GM06990 (cell line): ENCODE measurements at regions not wholly inside any gene's neighbourhood (a gene's known extent, or its start where the extent isn't known, plus 50 kb on each side); places are given as distances from the start of the nearest gene placed in this dataset.

Source experiments
- DNase-seq: peaks from one replicate; pipeline ENCODE4 v3.0.0-alpha.2; 2011; ENCODE audit not compliant: insufficient read length; ENCODE audit errors: extremely low read depth
- H3K27me3 ChIP-seq: replicated peaks from 2 replicates; pipeline ENCODE4 v1.6.0; 2011; ENCODE audit warnings: low read length; ENCODE audit not compliant: control insufficient read depth, insufficient read depth
- H3K36me3 ChIP-seq: 2 replicates; pipeline ENCODE4 v1.5.1; 2011; ENCODE audit warnings: low read length; ENCODE audit not compliant: control insufficient read depth, insufficient read depth
- H3K4me3 ChIP-seq: replicated peaks from 2 replicates; pipeline ENCODE4 v1.5.1; 2011; ENCODE audit warnings: low read depth, mild to moderate bottlenecking, control low read depth, low read length
- CTCF ChIP-seq: IDR thresholded peaks from 2 replicates; pipeline ENCODE4 v1.5.1; 2011; ENCODE audit warnings: low read length, control low read depth, mild to moderate bottlenecking, inconsistent platforms; ENCODE audit not compliant: insufficient read depth, poor library complexity, severe bottlenecking

- DNase-seq, result no peak
- no peak for TF ChIP-seq CTCF
- H3K36me3 ChIP-seq, result no peaks in the 10 kb centered on the region
Observed at GRCh38 chr7:7108931-7109330, 73.4 kb upstream of the C1GALT1 start.

GRCh38 chr7:7109934-7110333 is 72.4 kb upstream of the C1GALT1 start:
- H3K4me3 ChIP-seq, result no peak overlapping the region
- H3K36me3 ChIP-seq, result no peaks in the 10 kb centered on the region
- no peak for TF ChIP-seq CTCF
- DNase-seq, result no peak
- H3K27me3 ChIP-seq, result no peaks in the 10 kb centered on the region

More at GRCh38 chr7:7108931-7109330, 73.4 kb upstream of the C1GALT1 start:
- Histone ChIP-seq H3K27me3 (no peaks in the 10 kb centered on the region), H3K4me3 (no peak overlapping the region)

GRCh38 chr7:7110706-7111105 is 71.6 kb upstream of the C1GALT1 start:
- DNase-seq, result no peak
- H3K27me3 ChIP-seq, result no peaks in the 10 kb centered on the region

GRCh38 chr7:7112868-7113267 is 69.5 kb upstream of the C1GALT1 start:
- no peak for TF ChIP-seq CTCF
- H3K4me3 ChIP-seq, result no peak overlapping the region
- H3K36me3 ChIP-seq, result no peaks in the 10 kb centered on the region
- H3K27me3 ChIP-seq, result no peaks in the 10 kb centered on the region
- DNase-seq, result no peak

More at GRCh38 chr7:7110706-7111105, 71.6 kb upstream of the C1GALT1 start:
- TF ChIP-seq CTCF, result no peak
- H3K36me3 ChIP-seq, result no peaks in the 10 kb centered on the region
- no peak overlapping the region for H3K4me3 ChIP-seq

- H3K4me3 ChIP-seq, result no peak overlapping the region
- no peaks in the 10 kb centered on the region for H3K36me3 ChIP-seq
- no peak for TF ChIP-seq CTCF
- DNase-seq, result no peak
- H3K27me3 ChIP-seq, result no peaks in the 10 kb centered on the region
Observed at GRCh38 chr7:7114575-7115291, 67.6 kb upstream of the C1GALT1 start.

GRCh38 chr7:7117935-7118586 is 64.3 kb upstream of the C1GALT1 start:
- TF ChIP-seq CTCF, result no peak
- Histone ChIP-seq H3K36me3 (no peaks in the 10 kb centered on the region), H3K4me3 (no peak overlapping the region), H3K27me3 (no peaks in the 10 kb centered on the region)
- no peak for DNase-seq
